ENCODE measurements at regions not wholly inside any gene's neighbourhood (a gene's known extent, or its start where the extent isn't known, plus 50 kb on each side); places are given as distances from the start of the nearest gene placed in this dataset.

DNA sequence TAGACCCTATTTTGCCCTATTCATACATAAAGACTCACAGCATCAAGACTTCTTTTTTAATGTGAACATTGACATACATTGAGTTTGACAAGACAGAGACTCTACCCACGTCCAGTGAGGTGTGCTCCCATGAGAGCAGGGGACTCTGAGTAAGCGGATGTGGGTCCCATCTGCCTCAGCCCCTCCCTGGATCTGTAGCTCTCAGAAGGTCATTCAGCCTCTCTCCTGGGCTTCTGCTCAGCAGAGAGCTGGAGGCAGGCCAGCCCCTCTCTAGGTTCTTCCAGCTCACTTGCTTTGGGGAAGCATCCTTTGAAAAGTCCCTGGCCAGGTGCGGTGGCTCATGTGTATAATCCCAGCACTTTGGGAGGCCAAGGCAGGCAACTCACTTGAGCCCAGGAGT is 146.9 kb upstream of the ZMIZ1 start:
- Histone ChIP-seq H3K27me3 (no peaks in the 10 kb centered on the region), H3K4me3 (no peak overlapping the region), H3K9me3 (replicated peaks in 1 of 3) (no peaks in the 10 kb centered on the region), H3K36me3 (replicated peaks in 1 of 2) (no peaks in the 10 kb centered on the region), H3K4me1 (replicated peaks in 1 of 2) (peaks cover 0 to 18% of the 10 kb centered on the region in 2 donors), H3K27ac (no peak overlapping the region)
- intact Hi-C loops (cut with DNase I), result no loop called here
- DNase-seq, result peak in 4 of 7 donors; percentile 36 to 60 (median 49)
- WGBS, 4 donors, result 56 to 74% (median 61%) methylated on average over 3 of the region's 3 CpGs
- no peak for TF ChIP-seq POLR2A (IDR thresholded peaks at IDR 0.05)
- TF ChIP-seq, protein P1, sequence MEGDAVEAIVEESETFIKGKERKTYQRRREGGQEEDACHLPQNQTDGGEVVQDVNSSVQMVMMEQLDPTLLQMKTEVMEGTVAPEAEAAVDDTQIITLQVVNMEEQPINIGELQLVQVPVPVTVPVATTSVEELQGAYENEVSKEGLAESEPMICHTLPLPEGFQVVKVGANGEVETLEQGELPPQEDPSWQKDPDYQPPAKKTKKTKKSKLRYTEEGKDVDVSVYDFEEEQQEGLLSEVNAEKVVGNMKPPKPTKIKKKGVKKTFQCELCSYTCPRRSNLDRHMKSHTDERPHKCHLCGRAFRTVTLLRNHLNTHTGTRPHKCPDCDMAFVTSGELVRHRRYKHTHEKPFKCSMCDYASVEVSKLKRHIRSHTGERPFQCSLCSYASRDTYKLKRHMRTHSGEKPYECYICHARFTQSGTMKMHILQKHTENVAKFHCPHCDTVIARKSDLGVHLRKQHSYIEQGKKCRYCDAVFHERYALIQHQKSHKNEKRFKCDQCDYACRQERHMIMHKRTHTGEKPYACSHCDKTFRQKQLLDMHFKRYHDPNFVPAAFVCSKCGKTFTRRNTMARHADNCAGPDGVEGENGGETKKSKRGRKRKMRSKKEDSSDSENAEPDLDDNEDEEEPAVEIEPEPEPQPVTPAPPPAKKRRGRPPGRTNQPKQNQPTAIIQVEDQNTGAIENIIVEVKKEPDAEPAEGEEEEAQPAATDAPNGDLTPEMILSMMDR (IDR thresholded peaks at IDR 0.05), result no peak

DNA sequence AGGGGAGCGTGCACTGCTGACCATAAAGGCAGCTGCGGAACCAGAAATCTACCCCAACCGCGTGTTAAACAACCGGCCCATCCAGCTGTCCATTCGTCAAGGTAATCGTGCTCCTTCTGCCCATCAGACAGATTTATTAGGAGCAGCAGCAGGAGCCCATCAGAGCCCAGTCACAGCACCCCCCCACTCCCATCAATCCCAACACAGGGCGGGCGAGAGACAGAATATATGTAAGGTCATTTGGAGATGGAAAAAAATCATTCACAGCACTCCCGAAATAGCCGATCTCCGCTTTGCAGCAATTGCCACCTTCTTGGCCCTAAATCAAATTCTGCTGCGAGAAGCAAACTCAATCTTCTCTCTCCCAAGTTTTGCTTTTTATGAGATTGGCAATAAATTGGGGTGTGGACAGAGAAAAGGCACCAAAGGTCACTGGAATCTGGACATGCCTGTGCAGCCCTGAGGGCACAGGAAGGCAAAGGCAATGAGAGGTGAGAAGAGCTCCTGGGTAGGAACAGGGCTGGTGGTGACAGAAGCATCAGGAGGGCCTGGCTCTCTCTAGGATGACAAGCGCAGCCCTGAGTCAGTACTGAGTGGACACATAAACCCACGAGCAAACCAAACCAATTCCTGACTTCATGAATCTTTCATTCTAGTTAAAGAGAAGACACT is 145.0 kb upstream of the ZMIZ1 start:
- TF ChIP-seq, protein P1 (IDR thresholded peaks at IDR 0.05), result no peak
- no peak for TF ChIP-seq POLR2A (IDR thresholded peaks at IDR 0.05)
- Histone ChIP-seq H3K36me3 (replicated peaks in 1 of 2) (no peaks in the 10 kb centered on the region), H3K4me3 (no peak overlapping the region), H3K9me3 (replicated peaks in 1 of 3) (no peaks in the 10 kb centered on the region), H3K27ac (no peak overlapping the region), H3K27me3 (no peaks in the 10 kb centered on the region), H3K4me1 (replicated peaks in 1 of 2) (peaks cover 0 to 18% of the 10 kb centered on the region in 2 donors)
- intact Hi-C loops (cut with DNase I), result no loop called here
- WGBS, 4 donors, result 70 to 86% (median 84%) methylated on average over 13 to 15 of the region's 15 CpGs
- DNase-seq, result peak in 1 of 7 donors; percentile 31

- DNase-seq, result peak in 1 of 7 donors; percentile 42
Measured at GRCh38 chr10:78924319-78925003, 144.3 kb upstream of the ZMIZ1 start.

DNA sequence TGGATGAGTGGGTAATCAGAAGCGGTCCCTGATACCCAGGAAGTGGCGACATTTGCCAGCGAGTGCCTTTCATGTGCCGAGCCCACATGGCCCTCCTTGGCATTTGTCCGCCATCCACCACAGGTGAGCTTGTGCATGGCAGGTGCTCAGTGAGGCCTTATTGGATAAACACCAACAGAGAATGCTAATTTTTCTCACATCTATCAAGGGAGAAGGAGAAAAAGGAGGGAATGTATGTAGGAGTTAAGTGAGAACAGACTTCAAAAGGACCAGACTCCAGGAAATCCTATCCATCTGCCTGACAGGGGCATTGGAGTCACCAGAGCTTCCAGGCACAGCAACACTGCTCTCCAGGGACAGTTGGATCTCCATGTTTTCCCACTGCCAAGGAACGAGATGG is 143.5 kb upstream of the ZMIZ1 start:
- peak overlapping the region in 3 of 5 donors; percentile 42 to 73 (median 57) for H3K27ac ChIP-seq

More at GRCh38 chr10:78924319-78925003, 144.3 kb upstream of the ZMIZ1 start:
- no peak overlapping the region for H3K4me3 ChIP-seq
- intact Hi-C loops (cut with DNase I), result no loop called here
- no peaks in the 10 kb centered on the region for H3K27me3 ChIP-seq
- no peaks in the 10 kb centered on the region for H3K36me3 ChIP-seq (replicated peaks in 1 of 2)
- peaks cover 0 to 18% of the 10 kb centered on the region in 2 donors for H3K4me1 ChIP-seq (replicated peaks in 1 of 2)
- no peak for TF ChIP-seq POLR2A (IDR thresholded peaks at IDR 0.05)
- TF ChIP-seq, protein P1 (IDR thresholded peaks at IDR 0.05), result no peak
- WGBS, 4 donors, result 70 to 76% (median 74%) methylated on average over 7 of the region's 7 CpGs
- H3K27ac ChIP-seq, result peak overlapping the region in 1 of 5 donors; percentile 8
- H3K9me3 ChIP-seq (replicated peaks in 1 of 3), result no peaks in the 10 kb centered on the region

More for the DNA sequence above, 143.5 kb upstream of the ZMIZ1 start:
- H3K4me3 ChIP-seq, result no peak overlapping the region
- WGBS, 4 donors, result 87 to 97% (median 94%) methylated on average over 6 of the region's 6 CpGs
- H3K9me3 ChIP-seq (replicated peaks in 1 of 3), result no peaks in the 10 kb centered on the region
- H3K4me1 ChIP-seq (replicated peaks in 1 of 2), result peaks cover 0 to 18% of the 10 kb centered on the region in 2 donors
- no peak for TF ChIP-seq POLR2A (IDR thresholded peaks at IDR 0.05)
- TF ChIP-seq, protein P1 (IDR thresholded peaks at IDR 0.05), result no peak
- no peaks in the 10 kb centered on the region for H3K27me3 ChIP-seq
- DNase-seq, result no peak
- no peaks in the 10 kb centered on the region for H3K36me3 ChIP-seq (replicated peaks in 1 of 2)
- intact Hi-C loops (cut with DNase I), result no loop called here
